Brain microvascular endothelial cell (primary cell): ENCODE measurements at regions not wholly inside any gene's neighbourhood (a gene's known extent, or its start where the extent isn't known, plus 50 kb on each side); places are given as distances from the start of the nearest gene placed in this dataset.

ENCODE experiments used
- DNase-seq: peaks from one replicate; pipeline ENCODE4 v3.0.0-alpha.2; 2020
- H3K27ac ChIP-seq: fragments of 250-450 bp; sonication (Bioruptor Pico); 2 replicates; pipeline ENCODE4 v1.5.1; 2020; ENCODE audit warnings: mild to moderate bottlenecking, moderate library complexity
- H3K27me3 ChIP-seq: fragments of 250-450 bp; sonication (Bioruptor Pico); replicated peaks from 2 replicates; pipeline ENCODE4 v1.5.1; 2020; ENCODE audit warnings: mild to moderate bottlenecking
- H3K36me3 ChIP-seq: fragments of 250-450 bp; sonication (Bioruptor Pico); replicated peaks from 2 replicates; pipeline ENCODE4 v1.5.1; 2020; ENCODE audit warnings: mild to moderate bottlenecking
- H3K4me3 ChIP-seq: 2 replicates; pipeline ENCODE4 v1.5.1; 2011; ENCODE audit warnings: low read depth, mild to moderate bottlenecking, control low read depth, low read length, moderate library complexity
- CTCF ChIP-seq: IDR thresholded peaks from 2 replicates; pipeline ENCODE4 v1.5.1; 2011; ENCODE audit warnings: low read depth, mild to moderate bottlenecking, moderate library complexity, low read length, control low read depth, inconsistent platforms; ENCODE audit errors: missing control alignments
- in situ Hi-C: cut with HindIII; loops from 2 replicates; pipeline ENCODE4 v1.10.0; 2017; ENCODE audit warnings: low sequenced_read_pairs, low pct_ligation_motif_present

DNA sequence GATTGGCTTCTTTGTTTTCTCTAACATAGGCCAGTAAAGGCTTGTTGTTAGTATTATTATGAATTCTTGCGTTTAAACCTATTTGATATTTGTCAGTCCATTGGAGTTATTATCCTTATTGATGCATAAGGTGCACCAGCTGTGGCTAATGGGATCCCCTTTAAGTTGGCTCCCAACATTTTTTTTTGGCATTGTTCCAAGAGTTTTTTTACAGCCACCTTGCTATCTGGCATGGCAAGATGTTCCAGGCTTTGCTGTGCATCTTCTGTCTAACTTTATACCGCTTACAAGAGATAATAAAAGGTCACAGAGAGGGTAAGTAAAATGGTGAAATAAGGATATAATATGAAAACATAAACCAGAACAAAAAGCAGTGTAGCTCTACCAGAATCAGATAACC, 157.5 kb upstream of the TACR1 start:
- no peak for TF ChIP-seq CTCF
- in situ Hi-C loops, result no loop called here
- Histone ChIP-seq H3K36me3 (no peaks in the 10 kb centered on the region), H3K27me3 (peaks cover 3% of the 10 kb centered on the region), H3K27ac (no peak overlapping the region), H3K4me3 (no peak overlapping the region)
- DNase-seq, result no peak

GRCh38 chr2:75353131-75353530, 153.8 kb upstream of the TACR1 start:
- H3K27ac ChIP-seq, result no peak overlapping the region
- no peak overlapping the region for H3K4me3 ChIP-seq
- no peaks in the 10 kb centered on the region for H3K36me3 ChIP-seq
- no peak for DNase-seq
- peaks cover 3% of the 10 kb centered on the region for H3K27me3 ChIP-seq
- in situ Hi-C loops, result no loop called here
- no peak for TF ChIP-seq CTCF

- Histone ChIP-seq H3K36me3 (no peaks in the 10 kb centered on the region), H3K27me3 (no peaks in the 10 kb centered on the region), H3K4me3 (no peak overlapping the region), H3K27ac (no peak overlapping the region)
- no peak for TF ChIP-seq CTCF
- DNase-seq, result no peak
- in situ Hi-C loops, result no loop called here
These were observed 149.0 kb upstream of the TACR1 start for GRCh38 chr2:75348307-75348706.

GRCh38 chr2:75344146-75344545, 144.8 kb upstream of the TACR1 start:
- in situ Hi-C loops, result no loop called here
- no peak for DNase-seq
- Histone ChIP-seq H3K36me3 (no peaks in the 10 kb centered on the region), H3K27ac (no peak overlapping the region), H3K27me3 (no peaks in the 10 kb centered on the region), H3K4me3 (no peak overlapping the region)
- no peak for TF ChIP-seq CTCF

DNA sequence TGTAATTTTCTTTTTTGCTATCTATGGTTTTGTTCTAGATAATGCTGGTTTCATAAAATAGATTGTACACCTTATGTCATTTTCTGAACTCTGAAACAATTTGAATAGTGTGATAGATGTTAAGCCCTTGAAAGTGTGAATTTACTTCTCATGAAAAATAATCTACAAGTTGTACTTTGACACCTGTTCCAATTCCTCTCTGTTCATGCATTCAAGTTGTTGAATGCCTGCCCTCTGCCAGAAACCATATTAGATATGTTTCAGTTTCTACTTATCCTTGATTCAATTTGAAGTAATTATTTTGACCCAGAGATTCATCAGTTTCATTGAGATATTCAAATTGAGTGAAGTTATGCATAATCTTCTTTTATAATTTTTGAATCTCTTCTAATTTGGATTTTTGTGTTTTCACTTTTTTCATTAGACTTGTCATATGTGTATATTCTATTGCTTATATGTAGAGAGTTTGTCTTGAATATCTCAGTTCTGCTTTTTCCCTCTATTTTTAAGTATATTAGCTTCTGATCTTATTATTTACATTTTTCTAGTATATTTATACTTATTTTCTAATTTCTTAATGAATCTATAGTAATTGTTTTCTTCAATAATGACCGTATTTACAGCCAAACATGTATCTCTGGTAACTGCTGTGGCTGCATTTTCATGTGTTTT, 143.3 kb upstream of the TACR1 start:
- Histone ChIP-seq H3K36me3 (no peaks in the 10 kb centered on the region), H3K4me3 (no peak overlapping the region), H3K27me3 (no peaks in the 10 kb centered on the region), H3K27ac (no peak overlapping the region)
- DNase-seq, result no peak
- no peak for TF ChIP-seq CTCF
- in situ Hi-C loops, result no loop called here

DNA sequence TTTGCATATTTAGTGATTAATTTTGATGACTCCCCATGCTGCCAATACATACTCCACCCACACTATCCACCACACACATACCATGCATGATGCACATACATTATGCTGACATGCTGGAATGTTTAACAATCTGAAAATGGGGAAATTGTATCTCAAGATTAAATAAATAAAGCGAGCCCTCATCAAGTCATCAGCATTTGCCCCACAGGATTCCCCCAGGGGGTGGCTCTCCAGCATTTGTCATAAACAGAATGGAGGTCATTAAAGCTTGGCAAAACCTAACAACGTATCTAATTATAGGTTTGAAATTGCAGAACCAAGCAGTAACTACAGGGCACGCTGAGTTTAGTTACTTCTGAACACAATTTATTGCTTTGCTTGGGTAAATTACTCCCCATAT, 141.2 kb upstream of the TACR1 start:
- no peak for TF ChIP-seq CTCF
- no peaks in the 10 kb centered on the region for H3K36me3 ChIP-seq
- H3K27me3 ChIP-seq, result no peaks in the 10 kb centered on the region
- H3K4me3 ChIP-seq, result no peak overlapping the region
- no peak for DNase-seq
- no peak overlapping the region for H3K27ac ChIP-seq
- in situ Hi-C loops, result no loop called here
